ENCODE measurements at regions not wholly inside any gene's neighbourhood (a gene's known extent, or its start where the extent isn't known, plus 50 kb on each side); places are given as distances from the start of the nearest gene placed in this dataset.
"Not testable (repeated sequence)": the region's sequence is repeated elsewhere in the genome, so short reads cannot be mapped to it uniquely, and the experiment has no call there.

- not testable (repeated sequence) for DNase-seq
These were observed 73.5 kb downstream of the NPIPA8 start for GRCh38 chr16:18263046-18263445.

GRCh38 chr16:18261848-18262247, 74.7 kb downstream of the NPIPA8 start:
- DNase-seq: not testable (repeated sequence)

GRCh38 chr16:18259496-18260176, 76.9 kb downstream of the NPIPA8 start:
- DNase-seq: not testable (repeated sequence)

GRCh38 chr16:18252943-18253342, 83.6 kb downstream of the NPIPA8 start:
- DNase-seq: not testable (repeated sequence)

- not testable (repeated sequence) for DNase-seq
These were observed 106.0 kb downstream of the NPIPA8 start for GRCh38 chr16:18230505-18230904.

GRCh38 chr16:18222054-18223009, 114.2 kb downstream of the NPIPA8 start:
- DNase-seq: not testable (repeated sequence)

GRCh38 chr16:18217741-18218140, 118.8 kb downstream of the NPIPA8 start:
- DNase-seq: not testable (repeated sequence)

GRCh38 chr16:18216814-18217213, 119.7 kb downstream of the NPIPA8 start:
- DNase-seq: not testable (repeated sequence)

GRCh38 chr16:18213810-18214209, 122.7 kb downstream of the NPIPA8 start:
- DNase-seq: not testable (repeated sequence)

- DNase-seq: not testable (repeated sequence)
These were observed 125.0 kb downstream of the NPIPA8 start for GRCh38 chr16:18211505-18211904.

GRCh38 chr16:18204786-18205185, 131.8 kb downstream of the NPIPA8 start:
- DNase-seq: not testable (repeated sequence)

GRCh38 chr16:18204309-18204708, 132.2 kb downstream of the NPIPA8 start:
- DNase-seq: not testable (repeated sequence)

- not testable (repeated sequence) for DNase-seq
These were observed 135.0 kb downstream of the NPIPA8 start for GRCh38 chr16:18201511-18201910.

- not testable (repeated sequence) for DNase-seq
These were observed 144.1 kb downstream of the NPIPA8 start for GRCh38 chr16:18192389-18192788.

GRCh38 chr16:18190179-18190578, 146.4 kb downstream of the NPIPA8 start:
- DNase-seq: not testable (repeated sequence)

- DNase-seq: not testable (repeated sequence)
These were observed 151.8 kb downstream of the NPIPA8 start for GRCh38 chr16:18184755-18185154.

GRCh38 chr16:18181028-18181427, 155.5 kb downstream of the NPIPA8 start:
- not testable (repeated sequence) for DNase-seq

- DNase-seq: not testable (repeated sequence)
These were observed 162.5 kb downstream of the NPIPA8 start for GRCh38 chr16:18173945-18174497.

- not testable (repeated sequence) for DNase-seq
These were observed 174.2 kb downstream of the NPIPA8 start for GRCh38 chr16:18162293-18162692.

GRCh38 chr16:18161224-18161623, 175.3 kb downstream of the NPIPA8 start:
- not testable (repeated sequence) for DNase-seq

GRCh38 chr16:18159185-18159584, 177.4 kb downstream of the NPIPA8 start:
- DNase-seq: not testable (repeated sequence)

- not testable (repeated sequence) for DNase-seq
These were observed 178.7 kb downstream of the NPIPA8 start for GRCh38 chr16:18157854-18158253.

- not testable (repeated sequence) for DNase-seq
These were observed 183.7 kb downstream of the NPIPA8 start for GRCh38 chr16:18152832-18153231.

Data from CD4-positive, alpha-beta T cell treated with Interleukin-15 for 1 hour (primary cell).